RWPE2 (cell line): ENCODE measurements at regions not wholly inside any gene's neighbourhood (a gene's known extent, or its start where the extent isn't known, plus 50 kb on each side); places are given as distances from the start of the nearest gene placed in this dataset.
A peak's percentile ranks its signal among the peaks of the same experiment; 100 is the strongest.

Experiments
- ATAC-seq: fragments of 200-7000 bp; cut with Tn5 transposase; 3 replicates; pipeline ENCODE4 v1.9.1; 2021; ENCODE audit warnings: low read depth
- DNase-seq: peaks from one replicate; pipeline ENCODE4 v3.0.0-alpha.2; 2020; ENCODE audit warnings: low spot score
- H3K27ac ChIP-seq: fragments of 450-650 bp; 2 replicates; pipeline ENCODE4 v1.5.1; 2017; ENCODE audit warnings: mild to moderate bottlenecking; ENCODE audit not compliant: poor library complexity, severe bottlenecking
- H3K27me3 ChIP-seq: fragments of 250-450 bp; sonication (Bioruptor Pico); 2 replicates; pipeline ENCODE4 v1.5.1; 2021; ENCODE audit warnings: mild to moderate bottlenecking, moderate library complexity; ENCODE audit not compliant: insufficient read depth, poor library complexity, severe bottlenecking
- H3K36me3 ChIP-seq: fragments of 250-450 bp; sonication (Bioruptor Pico); 2 replicates; pipeline ENCODE4 v1.5.1; 2020; ENCODE audit warnings: low read depth, mild to moderate bottlenecking, moderate library complexity
- H3K4me1 ChIP-seq: fragments of 250-450 bp; sonication (Bioruptor Pico); 2 replicates; pipeline ENCODE4 v1.5.1; 2021; ENCODE audit warnings: mild to moderate bottlenecking, moderate library complexity; ENCODE audit not compliant: insufficient read depth, poor library complexity, severe bottlenecking
- H3K4me3 ChIP-seq: fragments of 250-450 bp; sonication (Bioruptor Pico); 2 replicates; pipeline ENCODE4 v1.5.1; 2021; ENCODE audit warnings: mild to moderate bottlenecking, moderate library complexity; ENCODE audit not compliant: severe bottlenecking
- H3K9me3 ChIP-seq: fragments of 250-450 bp; sonication (Bioruptor Pico); 2 replicates; pipeline ENCODE4 v1.5.1; 2021; ENCODE audit warnings: mild to moderate bottlenecking, moderate library complexity; ENCODE audit not compliant: severe bottlenecking
- CTCF ChIP-seq: fragments of 450-650 bp; IDR thresholded peaks from one replicate; pipeline ENCODE4 v1.5.1; 2017; ENCODE audit warnings: mild to moderate bottlenecking, moderate library complexity; ENCODE audit not compliant: poor library complexity, severe bottlenecking

GRCh38 chr2:107585851-107586250 lies 240.8 kb upstream of the RGPD4 start:
- no peaks in the 10 kb centered on the region for H3K36me3 ChIP-seq
- peak; percentile 85 for ATAC-seq
- no peak for TF ChIP-seq CTCF
- peaks cover 34% of the 10 kb centered on the region for H3K4me1 ChIP-seq
- H3K4me3 ChIP-seq = no peak overlapping the region
- H3K27ac ChIP-seq = peak overlapping the region; percentile 47
- no peaks in the 10 kb centered on the region for H3K9me3 ChIP-seq
- no peaks in the 10 kb centered on the region for H3K27me3 ChIP-seq
- no peak for DNase-seq

- no peaks in the 10 kb centered on the region for H3K9me3 ChIP-seq
- H3K4me1 ChIP-seq = peaks cover 34% of the 10 kb centered on the region
- no peak for DNase-seq
- ATAC-seq = no peak
- no peaks in the 10 kb centered on the region for H3K27me3 ChIP-seq
- H3K4me3 ChIP-seq = no peak overlapping the region
- H3K27ac ChIP-seq = no peak overlapping the region
- H3K36me3 ChIP-seq = no peaks in the 10 kb centered on the region
- TF ChIP-seq CTCF = no peak
Observed at GRCh38 chr2:107588181-107588580, 238.5 kb upstream of the RGPD4 start.

GRCh38 chr2:107589079-107589491 lies 237.6 kb upstream of the RGPD4 start:
- Histone ChIP-seq H3K4me3 (no peak overlapping the region), H3K36me3 (no peaks in the 10 kb centered on the region), H3K27ac (peak overlapping the region; percentile 41), H3K9me3 (no peaks in the 10 kb centered on the region), H3K4me1 (peaks cover 34% of the 10 kb centered on the region), H3K27me3 (no peaks in the 10 kb centered on the region)
- DNase-seq (no peak), ATAC-seq (peak; percentile 53)
- no peak for TF ChIP-seq CTCF

- Histone ChIP-seq H3K4me3 (no peak overlapping the region), H3K27ac (no peak overlapping the region), H3K4me1 (peaks cover 13% of the 10 kb centered on the region), H3K27me3 (no peaks in the 10 kb centered on the region), H3K36me3 (no peaks in the 10 kb centered on the region), H3K9me3 (no peaks in the 10 kb centered on the region)
- TF ChIP-seq CTCF = no peak
- ATAC-seq = no peak
- no peak for DNase-seq
Observed at GRCh38 chr2:107591561-107592279, 235.0 kb upstream of the RGPD4 start.

- no peak overlapping the region for H3K4me3 ChIP-seq
- no peak for DNase-seq
- no peaks in the 10 kb centered on the region for H3K36me3 ChIP-seq
- H3K27me3 ChIP-seq = no peaks in the 10 kb centered on the region
- peaks cover 13% of the 10 kb centered on the region for H3K4me1 ChIP-seq
- no peak for ATAC-seq
- TF ChIP-seq CTCF = no peak
- H3K9me3 ChIP-seq = no peaks in the 10 kb centered on the region
- no peak overlapping the region for H3K27ac ChIP-seq
Observed at GRCh38 chr2:107592280-107592624, 234.4 kb upstream of the RGPD4 start.
